ENCODE measurements at regions not wholly inside any gene's neighbourhood (a gene's known extent, or its start where the extent isn't known, plus 50 kb on each side); places are given as distances from the start of the nearest gene placed in this dataset.
A peak's percentile ranks its signal among the peaks of the same experiment; 100 is the strongest.

DNA sequence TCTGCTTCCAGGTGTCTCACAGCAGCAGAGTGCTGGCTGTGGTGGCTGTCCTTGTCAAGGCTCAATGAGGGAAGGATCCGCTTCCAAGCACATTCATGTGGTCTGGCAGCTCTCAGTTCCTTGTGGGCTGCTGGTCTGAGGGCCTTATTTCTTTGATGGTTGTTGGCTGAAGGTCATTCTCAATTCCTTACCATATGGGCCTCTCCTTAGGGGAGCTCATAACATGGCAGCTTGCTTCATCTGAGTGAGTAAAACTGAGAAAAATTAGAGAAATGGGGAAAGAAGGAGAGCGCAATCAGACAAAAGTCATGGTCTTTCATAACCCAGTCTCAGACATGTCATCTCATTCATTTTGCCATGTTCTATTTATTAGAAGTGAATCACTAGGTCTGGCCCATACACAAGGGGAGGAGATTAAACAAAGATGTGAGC, 81.7 kb upstream of the TSPAN2 start:
- peak overlapping the region; percentile 77 for H3K4ac ChIP-seq (ENCODE audit: low read depth, low read length)
- no peak overlapping the region for H3K9ac ChIP-seq (ENCODE audit: low read depth, low read length)
- intact Hi-C loops (cut with micrococcal nuclease) (no loop called here), in situ Hi-C loops (cut with MboI; ENCODE audit: low sequenced_read_pairs) (loop anchor here (10.0 kb wide), 1 partner anchor 164 kb away; the partner anchor contains the start of gene NGF), dilution Hi-C loops (cut with HindIII; ENCODE audit: low sequenced_read_pairs, unreplicated experiment) (no loop called here)
- H4K91ac ChIP-seq (ENCODE audit: insufficient read depth, low read depth, low read length): peak overlapping the region; percentile 68
- H2AK9ac ChIP-seq (replicated peaks; ENCODE audit: low read depth, low read length, poor library complexity): no peak overlapping the region
- no peaks in the 10 kb centered on the region for H4K20me1 ChIP-seq (ENCODE audit: insufficient read depth, low read length)
- no peak overlapping the region for H3K4me2 ChIP-seq (ENCODE audit: low read depth, low read length)
- H2AFZ ChIP-seq (replicated peaks; ENCODE audit: low read length, poor library complexity): no peak overlapping the region
- BruUV-seq (replicated peaks): no TSS peak
- peak overlapping the region; percentile 70; the same call in 1 of the 2 replicates for H3K14ac ChIP-seq (replicated peaks; ENCODE audit: low read depth, low read length)
- POLR2A ChIA-PET (ENCODE audit: unreplicated experiment): no interaction called here
- H3K56ac ChIP-seq (ENCODE audit: extremely low read depth, insufficient read depth, low read length): no peak overlapping the region; the same call in 1 of the 2 replicates
- peak overlapping the region; percentile 23; the same call in 1 of the 2 replicates for H3K27ac ChIP-seq (ENCODE audit: insufficient read depth, low read length)
- H3K4me3 ChIP-seq (ENCODE audit: insufficient read depth, low read depth, low read length): no peak overlapping the region
- H4K8ac ChIP-seq (ENCODE audit: low read depth in 2 of 2, low read length in 2 of 2): peak overlapping the region in 1 of 2 experiments; percentile 66; a peak in 3 of 4 replicates
- DNase-seq (no peak), ATAC-seq (ENCODE audit: low read depth) (no peak)
- TF ChIP-seq MAZ (IDR thresholded peaks at IDR 0.05; ENCODE audit: borderline replicate concordance, low read depth, low read length) (no peak), RAD21 (IDR thresholded peaks at IDR 0.05; ENCODE audit: low read length) (no peak), RFX5 (IDR thresholded peaks at IDR 0.05; ENCODE audit: low read depth, low read length) (no peak), MAFK (IDR thresholded peaks at IDR 0.05; ENCODE audit: low read depth, low read length) (no peak), USF2 (IDR thresholded peaks at IDR 0.05; ENCODE audit: low read depth, low read length) (no peak), NFE2L2 (IDR thresholded peaks at IDR 0.05; ENCODE audit: low read depth, low read length) (no peak), BHLHE40 (IDR thresholded peaks at IDR 0.05; ENCODE audit: low read depth, low read length) (no peak), FOS (IDR thresholded peaks at IDR 0.05; ENCODE audit: low read depth, low read length) (no peak), CEBPB (IDR thresholded peaks at IDR 0.05; ENCODE audit: low read depth, low read length) (no peak), SMC3 (IDR thresholded peaks at IDR 0.05; ENCODE audit: low read depth, low read length) (no peak), POLR2A (IDR thresholded peaks at IDR 0.05; ENCODE audit: low read depth, low read length) (no peak), RCOR1 (IDR thresholded peaks at IDR 0.05; ENCODE audit: insufficient replicate concordance, low read length) (no peak), CHD1 (IDR thresholded peaks at IDR 0.05; ENCODE audit: low read depth, low read length) (no peak), CTCF (conservative IDR thresholded peaks at IDR 0.05; ENCODE audit: low read depth, low read length) (no peak), MXI1 (IDR thresholded peaks at IDR 0.05; ENCODE audit: borderline replicate concordance, low read depth, low read length) (no peak)
- TF ChIP-seq, protein P1, sequence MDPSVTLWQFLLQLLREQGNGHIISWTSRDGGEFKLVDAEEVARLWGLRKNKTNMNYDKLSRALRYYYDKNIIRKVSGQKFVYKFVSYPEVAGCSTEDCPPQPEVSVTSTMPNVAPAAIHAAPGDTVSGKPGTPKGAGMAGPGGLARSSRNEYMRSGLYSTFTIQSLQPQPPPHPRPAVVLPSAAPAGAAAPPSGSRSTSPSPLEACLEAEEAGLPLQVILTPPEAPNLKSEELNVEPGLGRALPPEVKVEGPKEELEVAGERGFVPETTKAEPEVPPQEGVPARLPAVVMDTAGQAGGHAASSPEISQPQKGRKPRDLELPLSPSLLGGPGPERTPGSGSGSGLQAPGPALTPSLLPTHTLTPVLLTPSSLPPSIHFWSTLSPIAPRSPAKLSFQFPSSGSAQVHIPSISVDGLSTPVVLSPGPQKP (IDR thresholded peaks at IDR 0.05; ENCODE audit: borderline replicate concordance, low read depth, low read length): no peak
- WGBS, 2 experiments (ENCODE audit: extremely low coverage in 2 of 2, insufficient read length in 1 of 2): no CpG with 5 or more reads among the region's 2 CpGs
- CTCF ChIA-PET: no interaction called here
- peak overlapping the region; percentile 99 for H2BK120ac ChIP-seq (ENCODE audit: low read depth, low read length)
- H3K27me3 ChIP-seq (ENCODE audit: control insufficient read depth, insufficient read depth, low read length): no peaks in the 10 kb centered on the region
- peak overlapping the region; percentile 29; the same call in 1 of the 2 replicates for H3K23ac ChIP-seq (ENCODE audit: low read depth, low read length)
- peak overlapping the region; percentile 93 for H2AK5ac ChIP-seq (ENCODE audit: low read depth, low read length)
- H3K4me1 ChIP-seq (ENCODE audit: control insufficient read depth, insufficient read depth, low read length): peaks cover 21% of the 10 kb centered on the region
- H4K5ac ChIP-seq (ENCODE audit: low read depth, low read length): peak overlapping the region; percentile 39; the same call in 1 of the 2 replicates
- H3K36me3 ChIP-seq (ENCODE audit: control insufficient read depth, insufficient read depth, low read length): no peaks in the 10 kb centered on the region
- H2BK15ac ChIP-seq (ENCODE audit: low read depth, low read length): peak overlapping the region; percentile 75; the same call in 2 of the 3 replicates
- peaks cover 13% of the 10 kb centered on the region for H3K9me1 ChIP-seq (ENCODE audit: insufficient read depth, low read length)
- peak overlapping the region; percentile 84 for H2BK20ac ChIP-seq (ENCODE audit: low read depth, low read length)
- H3K79me1 ChIP-seq (ENCODE audit: low read depth in 1 of 2, low read length in 2 of 2): no peaks in the 10 kb centered on the region
- H2BK5ac ChIP-seq (ENCODE audit: low read depth, low read length, poor library complexity, severe bottlenecking): peak overlapping the region; percentile 42
- peak overlapping the region; percentile 78; the same call in 1 of the 2 replicates for H3K18ac ChIP-seq (ENCODE audit: low read depth, low read length)
- H3K9me3 ChIP-seq (ENCODE audit: control insufficient read depth, insufficient read depth, low read length): peaks cover 4% of the 10 kb centered on the region
